ENCODE measurements at regions not wholly inside any gene's neighbourhood (a gene's known extent, or its start where the extent isn't known, plus 50 kb on each side); places are given as distances from the start of the nearest gene placed in this dataset.

DNA sequence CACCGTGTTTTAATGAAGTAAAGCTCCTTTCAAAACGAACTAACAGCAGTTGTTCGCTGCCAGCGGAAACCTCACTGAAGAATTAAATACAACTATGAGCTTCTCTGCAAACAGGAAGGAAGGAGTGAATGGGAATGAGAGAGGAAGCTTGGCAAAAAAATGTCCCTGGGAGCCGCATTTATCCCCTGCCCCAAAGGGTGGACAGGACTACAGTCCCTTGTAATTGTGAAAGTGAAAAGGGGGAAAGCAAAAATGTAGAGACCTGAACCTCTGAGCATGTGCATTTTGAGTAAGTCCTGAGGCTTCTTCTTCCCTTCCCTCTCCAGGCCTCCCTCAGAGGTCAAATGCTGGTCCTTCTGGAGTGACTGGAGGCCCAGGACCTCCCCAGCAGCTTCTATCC lies 53.8 kb upstream of the BMP2K start (continued):
- TF ChIP-seq KLF16 (CRISPR knock-in tag; IDR thresholded peaks at IDR 0.05) (no peak), RBFOX2 (IDR thresholded peaks at IDR 0.05; ENCODE audit: low read depth, low read length) (no peak), ZNF724P (CRISPR knock-in tag; IDR thresholded peaks at IDR 0.05; ENCODE audit: borderline replicate concordance) (no peak)
- TF ChIP-seq, protein P1, sequence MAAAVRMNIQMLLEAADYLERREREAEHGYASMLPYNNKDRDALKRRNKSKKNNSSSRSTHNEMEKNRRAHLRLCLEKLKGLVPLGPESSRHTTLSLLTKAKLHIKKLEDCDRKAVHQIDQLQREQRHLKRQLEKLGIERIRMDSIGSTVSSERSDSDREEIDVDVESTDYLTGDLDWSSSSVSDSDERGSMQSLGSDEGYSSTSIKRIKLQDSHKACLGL (CRISPR knock-in tag; IDR thresholded peaks at IDR 0.05) = no peak

DNA sequence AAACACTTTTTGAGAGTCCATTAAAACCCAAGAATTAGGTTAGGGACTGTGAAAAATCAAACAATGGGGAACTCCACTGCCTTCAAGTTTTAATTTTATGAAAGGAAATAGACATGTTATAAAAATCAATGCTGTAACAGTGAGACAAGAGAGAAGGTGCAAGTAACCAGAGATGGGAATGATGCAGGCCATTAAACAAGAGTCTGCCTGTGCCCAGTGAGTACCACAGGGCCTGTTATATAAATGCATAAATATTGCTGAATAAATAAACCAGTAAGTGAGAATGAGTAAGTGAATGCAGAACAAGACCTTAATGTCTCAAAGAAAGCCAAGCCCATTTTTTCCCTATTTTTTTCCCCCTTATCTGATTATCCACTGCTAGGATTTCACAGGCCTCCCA lies 53.3 kb upstream of the BMP2K start:
- H3K4me3 ChIP-seq (replicated peaks in 1 of 3; ENCODE audit: insufficient read depth in 1 of 3, low read depth in 2 of 3, low read length in 3 of 3) = no peak overlapping the region
- no peak overlapping the region for H3K27ac ChIP-seq (ENCODE audit: extremely low read length, insufficient read depth, low read length)
- in situ Hi-C loops (cut with HindIII; ENCODE audit: extremely low pct_ligation_motif_present, low pct_unique_long_range_greater_than_20kb) (no loop called here), intact Hi-C loops (cut with micrococcal nuclease; ENCODE audit: unreplicated experiment) (no loop called here)
- BruUV-seq (replicated peaks) = no TSS peak
- ChIA-PET CTCF (ENCODE audit: low intra/inter-chr PET ratio, low total read pairs) (no interaction called here), POLR2A (no interaction called here)
- H3K36me3 ChIP-seq (replicated peaks in 1 of 2; ENCODE audit: control insufficient read depth in 1 of 2, insufficient read depth in 2 of 2, low read length in 2 of 2) = no peaks in the 10 kb centered on the region
- H3K9me3 ChIP-seq (ENCODE audit: low read length) = no peaks in the 10 kb centered on the region
- no peak overlapping the region for H3K9ac ChIP-seq (ENCODE audit: insufficient read depth, low read depth, low read length)
- TF ChIP-seq, protein P2, sequence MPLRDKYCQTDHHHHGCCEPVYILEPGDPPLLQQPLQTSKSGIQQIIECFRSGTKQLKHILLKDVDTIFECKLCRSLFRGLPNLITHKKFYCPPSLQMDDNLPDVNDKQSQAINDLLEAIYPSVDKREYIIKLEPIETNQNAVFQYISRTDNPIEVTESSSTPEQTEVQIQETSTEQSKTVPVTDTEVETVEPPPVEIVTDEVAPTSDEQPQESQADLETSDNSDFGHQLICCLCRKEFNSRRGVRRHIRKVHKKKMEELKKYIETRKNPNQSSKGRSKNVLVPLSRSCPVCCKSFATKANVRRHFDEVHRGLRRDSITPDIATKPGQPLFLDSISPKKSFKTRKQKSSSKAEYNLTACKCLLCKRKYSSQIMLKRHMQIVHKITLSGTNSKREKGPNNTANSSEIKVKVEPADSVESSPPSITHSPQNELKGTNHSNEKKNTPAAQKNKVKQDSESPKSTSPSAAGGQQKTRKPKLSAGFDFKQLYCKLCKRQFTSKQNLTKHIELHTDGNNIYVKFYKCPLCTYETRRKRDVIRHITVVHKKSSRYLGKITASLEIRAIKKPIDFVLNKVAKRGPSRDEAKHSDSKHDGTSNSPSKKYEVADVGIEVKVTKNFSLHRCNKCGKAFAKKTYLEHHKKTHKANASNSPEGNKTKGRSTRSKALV (CRISPR knock-in tag; IDR thresholded peaks at IDR 0.05) = no peak
- no peak for TF ChIP-seq YEATS2 (CRISPR knock-in tag; IDR thresholded peaks at IDR 0.05; ENCODE audit: borderline replicate concordance)
- no peak for TF ChIP-seq STAG1 (CRISPR knock-in tag; IDR thresholded peaks at IDR 0.05)
- TF ChIP-seq NCOA2 (CRISPR knock-in tag; IDR thresholded peaks at IDR 0.05) = no peak
- TF ChIP-seq ZSCAN25 (CRISPR knock-in tag; IDR thresholded peaks at IDR 0.05) = no peak
- no peak overlapping the region for H3K4me2 ChIP-seq (ENCODE audit: low read depth, low read length)
- H3K27me3 ChIP-seq (ENCODE audit: control insufficient read depth in 1 of 2, insufficient read depth in 2 of 2, low read length in 2 of 2) = no peaks in the 10 kb centered on the region
- no peak for ATAC-seq
- H4K20me1 ChIP-seq (ENCODE audit: insufficient read depth, low read length) = no peaks in the 10 kb centered on the region
- H3K79me2 ChIP-seq (ENCODE audit: insufficient read depth, low read length) = no peaks in the 10 kb centered on the region
- no peak overlapping the region for H2AFZ ChIP-seq (ENCODE audit: low read length)
- no peak for FAIRE-seq
- peaks cover 16% of the 10 kb centered on the region for H3K4me1 ChIP-seq (ENCODE audit: insufficient read depth, low read length)
- DNase-seq (ENCODE audit: low spot score) = no peak

Data from HepG2 (cell line).